Motor neuron (in vitro differentiated cells): ENCODE measurements at regions not wholly inside any gene's neighbourhood (a gene's known extent, or its start where the extent isn't known, plus 50 kb on each side); places are given as distances from the start of the nearest gene placed in this dataset.

Source experiments
- ATAC-seq, 8 experiments: fragments of 200-7000 bp; cut with Tn5 transposase; replicated peaks in 6 of 8; 2 replicates each; pipeline ENCODE4 v1.8.0; 2021; ENCODE audit warnings: mild to moderate bottlenecking in 8 of 8, moderate library complexity in 8 of 8
- H3K27ac ChIP-seq, 2 donors: fragments of 250-450 bp; sonication (Bioruptor Pico); 2 replicates each; pipeline ENCODE4 v1.9.0; 2021; ENCODE audit warnings: antibody characterized with exemption in 2 of 2, mild to moderate bottlenecking in 2 of 2, moderate library complexity in 1 of 2
- H3K4me1 ChIP-seq, 2 donors: fragments of 250-450 bp; sonication (Bioruptor Pico); replicated peaks in 1 of 2; 2 replicates each; pipeline ENCODE4 v1.6.1; 2021; ENCODE audit warnings: antibody characterized with exemption in 2 of 2, mild to moderate bottlenecking in 2 of 2, moderate library complexity in 1 of 2
- H3K4me3 ChIP-seq, 5 donors: fragments of 250-450 bp; sonication (Bioruptor Pico); 2 replicates each; pipeline ENCODE4 v1.9.0; 2021; ENCODE audit warnings: antibody characterized with exemption in 5 of 5, mild to moderate bottlenecking in 5 of 5, moderate library complexity in 4 of 5
- WGBS, 10 experiments: fragments of 450-650 bp; shearing (Covaris generic); methylation state at CpG; one replicate each; pipeline ENCODE4 v1.0.0; 2022; 5-methylcytosine and 5-hydroxymethylcytosine counted together
- in situ Hi-C, 9 experiments: fragments of 400-800 bp; cut with MboI; loops; one replicate each; pipeline ENCODE4 v1.15.0; 2021; ENCODE audit warnings: low sequenced_read_pairs in 9 of 9, low pct_unique_long_range_greater_than_20kb in 2 of 9; ENCODE audit not compliant: unreplicated experiment in 9 of 9

DNA sequence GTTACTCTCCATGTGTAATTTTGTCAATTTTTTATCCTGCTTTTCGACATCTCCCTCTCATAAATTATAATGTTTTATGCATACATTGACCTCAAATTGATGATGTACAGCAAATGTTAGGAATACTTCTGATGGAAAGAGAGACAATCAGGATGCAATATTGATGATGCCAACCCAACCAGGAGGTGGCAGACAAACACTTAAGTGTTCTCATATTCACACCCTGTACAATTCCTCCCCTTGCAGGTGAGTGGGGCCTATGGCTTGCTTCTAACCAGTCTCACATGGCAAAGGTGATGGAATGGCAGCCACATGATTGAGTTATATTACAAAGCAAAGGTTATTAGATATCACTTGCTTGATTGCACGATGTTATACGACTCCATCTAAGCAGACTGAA is 594.3 kb upstream of the REG3G start:
- Histone ChIP-seq H3K4me1 (no peaks in the 10 kb centered on the region), H3K27ac (no peak overlapping the region), H3K4me3 (no peak overlapping the region)
- peak in 1 of 8 experiments; percentile 40 for ATAC-seq
- WGBS, 10 experiments = 0 to 96% (median 16%) methylated on average over 1 to 3 of the region's 3 CpGs; no CpG with 5 or more reads in 3 of the 10 experiments
- in situ Hi-C loops = no loop called here

DNA sequence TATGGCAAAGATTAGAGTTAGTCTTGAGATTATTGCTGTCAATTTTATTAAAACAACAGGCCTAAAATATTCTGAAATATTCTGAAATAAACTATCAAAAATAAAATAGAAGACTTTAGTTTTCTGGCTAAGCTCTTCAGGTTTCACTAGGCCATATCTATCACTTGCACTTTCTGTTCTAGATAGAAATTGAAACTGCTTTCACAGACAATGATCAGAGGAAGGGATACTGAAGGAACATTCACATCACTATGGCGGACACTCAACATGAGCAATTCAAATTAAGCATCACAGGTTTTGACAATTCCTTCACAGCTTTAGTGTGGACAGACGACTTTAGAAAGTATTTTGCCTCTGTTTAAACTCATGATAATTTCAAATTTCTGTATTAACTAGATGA is 586.4 kb upstream of the REG3G start:
- H3K4me3 ChIP-seq = no peak overlapping the region
- no peak for ATAC-seq
- 0 to 100% (median 20%) methylated on average over 1 to 2 of the region's 2 CpGs; no CpG with 5 or more reads in 1 of the 10 experiments for WGBS, 10 experiments
- in situ Hi-C loops = no loop called here
- no peak overlapping the region for H3K27ac ChIP-seq
- no peaks in the 10 kb centered on the region for H3K4me1 ChIP-seq

DNA sequence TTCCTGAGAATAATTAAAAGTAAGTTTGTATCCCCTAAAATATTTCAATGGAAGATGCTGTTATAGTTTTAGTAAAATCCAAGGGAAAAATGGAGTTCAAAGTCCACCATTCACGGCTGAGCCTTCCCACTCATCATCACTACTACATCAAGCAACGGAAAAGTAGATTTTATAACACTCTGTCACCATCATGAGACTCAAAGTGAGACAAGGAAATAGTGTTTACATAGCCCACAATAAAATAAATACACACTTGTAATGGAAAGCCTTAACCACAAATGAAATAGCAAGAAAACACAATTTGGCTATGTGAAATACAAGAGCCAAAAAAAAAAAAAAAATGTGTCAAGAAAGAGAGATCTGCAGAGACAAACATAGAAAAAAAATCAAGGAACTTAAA is 569.9 kb upstream of the REG3G start:
- no peaks in the 10 kb centered on the region for H3K4me1 ChIP-seq
- WGBS, 10 experiments = 0 to 95% (median 69%) methylated on average over 1 to 2 of the region's 2 CpGs
- no peak overlapping the region for H3K27ac ChIP-seq
- in situ Hi-C loops = no loop called here
- ATAC-seq = no peak
- H3K4me3 ChIP-seq = no peak overlapping the region

DNA sequence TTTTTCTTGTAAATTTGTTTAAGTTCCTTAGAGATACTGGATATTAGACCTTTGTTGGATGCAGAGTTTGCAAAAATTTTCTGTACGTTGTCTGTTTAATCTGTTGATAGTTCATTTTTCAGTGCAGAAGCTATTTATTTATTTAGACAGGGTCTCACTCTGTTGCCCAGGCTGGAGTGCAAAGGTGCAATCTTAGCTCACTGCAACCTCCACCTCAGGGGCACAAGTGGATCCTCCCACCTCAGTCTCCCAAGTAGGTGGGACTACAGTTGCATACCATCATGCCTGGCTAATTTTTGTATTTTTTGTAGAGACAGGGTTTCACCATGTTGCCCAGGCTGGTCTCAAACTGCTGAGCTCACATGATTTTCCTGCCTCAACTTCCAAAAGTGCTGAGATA is 568.2 kb upstream of the REG3G start:
- Histone ChIP-seq H3K4me1 (no peaks in the 10 kb centered on the region), H3K27ac (no peak overlapping the region), H3K4me3 (no peak overlapping the region)
- in situ Hi-C loops = no loop called here
- 0 to 100% (median 78%) methylated on average over 1 of the region's 1 CpG; no CpG with 5 or more reads in 2 of the 10 experiments for WGBS, 10 experiments
- no peak for ATAC-seq

DNA sequence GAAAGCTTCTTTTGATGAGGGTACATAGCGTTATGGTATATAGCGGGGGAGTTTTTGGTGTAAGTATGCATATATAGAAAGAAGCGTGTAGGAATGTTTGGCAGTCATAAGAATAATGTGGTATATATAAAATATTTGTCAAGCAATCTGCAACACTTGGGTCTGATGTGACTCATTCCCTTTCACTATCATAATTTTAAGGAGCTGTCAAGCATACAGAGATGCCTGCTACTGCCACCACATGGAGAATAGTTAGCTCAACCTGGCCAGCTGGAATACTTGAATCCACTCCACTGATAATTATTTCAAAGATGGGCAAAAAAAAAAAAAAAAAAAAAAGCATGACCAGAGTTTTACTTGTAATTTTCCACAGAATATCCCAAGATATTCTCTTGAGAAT is 559.8 kb upstream of the REG3G start:
- H3K4me3 ChIP-seq = no peak overlapping the region
- H3K27ac ChIP-seq = no peak overlapping the region
- in situ Hi-C loops = no loop called here
- no peaks in the 10 kb centered on the region for H3K4me1 ChIP-seq
- ATAC-seq = no peak
- WGBS, 10 experiments = 0 to 100% (median 81%) methylated on average over 1 to 3 of the region's 3 CpGs

DNA sequence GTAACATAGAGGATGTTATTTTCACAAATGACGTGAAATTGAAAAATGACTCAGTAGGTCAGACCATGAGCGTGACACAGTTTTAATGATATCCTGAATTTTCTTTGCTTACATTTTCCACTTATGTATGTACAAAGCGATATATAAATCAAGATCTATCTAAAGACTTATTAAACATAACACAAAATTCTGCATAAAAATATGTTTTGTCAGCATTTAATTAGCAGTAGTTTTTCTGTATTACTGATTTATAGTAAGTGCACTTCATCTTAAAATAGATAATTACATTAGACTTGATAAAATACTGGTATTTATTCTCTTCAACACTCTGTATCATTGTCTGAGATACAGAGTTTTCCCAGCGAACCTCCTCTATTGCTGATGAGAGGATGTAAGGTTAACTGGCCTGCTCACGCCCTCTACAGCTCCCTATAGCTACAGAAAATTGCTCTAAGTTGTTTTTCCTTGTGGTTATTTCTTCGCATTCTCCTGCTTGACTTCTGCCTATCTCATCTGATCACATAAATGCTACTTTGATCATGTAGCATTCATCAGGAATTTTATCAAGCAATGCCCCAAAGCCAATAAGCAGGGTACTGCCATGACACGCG is 548.8 kb upstream of the REG3G start:
- in situ Hi-C loops = no loop called here
- no peak for ATAC-seq
- H3K27ac ChIP-seq = no peak overlapping the region
- WGBS, 10 experiments = 20 to 97% (median 85%) methylated on average over 1 to 8 of the region's 8 CpGs
- no peak overlapping the region for H3K4me3 ChIP-seq
- no peaks in the 10 kb centered on the region for H3K4me1 ChIP-seq

DNA sequence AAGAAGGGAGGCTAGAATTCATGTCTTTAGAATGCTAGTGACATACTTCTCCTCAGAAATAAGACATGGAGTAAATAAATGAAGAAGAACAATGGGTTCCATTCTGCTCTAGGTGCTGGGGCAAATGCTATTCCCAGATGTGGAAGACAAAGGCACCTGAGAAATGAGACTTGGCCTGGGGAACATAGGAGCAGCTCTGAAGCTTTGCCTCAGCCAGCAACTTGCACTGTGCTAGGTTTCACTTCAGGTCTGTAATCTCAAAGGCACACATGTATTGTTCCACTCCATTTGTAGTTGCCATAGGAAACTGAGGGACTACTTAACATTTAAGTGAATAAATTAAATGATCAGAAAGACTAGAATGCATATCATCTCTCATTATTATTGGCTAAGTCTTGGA is 538.9 kb upstream of the REG3G start:
- Histone ChIP-seq H3K4me1 (no peaks in the 10 kb centered on the region), H3K4me3 (no peak overlapping the region), H3K27ac (no peak overlapping the region)
- no peak for ATAC-seq
- in situ Hi-C loops = no loop called here

DNA sequence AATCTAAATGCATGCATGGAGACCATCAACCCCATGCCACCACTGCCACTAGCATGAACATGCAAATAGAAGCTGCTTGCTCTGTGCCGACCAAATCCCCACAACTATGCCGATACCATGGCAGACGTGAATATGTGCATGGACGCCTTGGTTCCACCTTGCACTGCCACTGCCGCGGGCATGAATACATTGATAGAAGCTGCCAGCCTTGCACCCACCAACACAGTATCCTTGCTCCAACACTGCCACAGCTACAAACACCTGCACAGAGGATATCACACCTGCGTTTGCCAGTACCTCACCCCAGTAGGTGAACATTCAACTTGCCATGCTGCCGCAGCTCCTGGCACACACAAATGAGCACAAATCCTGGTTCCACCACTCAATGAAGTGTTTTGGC is 527.4 kb upstream of the REG3G start:
- Histone ChIP-seq H3K4me3 (no peak overlapping the region), H3K27ac (no peak overlapping the region), H3K4me1 (no peaks in the 10 kb centered on the region)
- no peak for ATAC-seq
- 0 to 100% (median 83%) methylated on average over 1 to 4 of the region's 8 CpGs; no CpG with 5 or more reads in 1 of the 10 experiments for WGBS, 10 experiments
- in situ Hi-C loops = no loop called here

DNA sequence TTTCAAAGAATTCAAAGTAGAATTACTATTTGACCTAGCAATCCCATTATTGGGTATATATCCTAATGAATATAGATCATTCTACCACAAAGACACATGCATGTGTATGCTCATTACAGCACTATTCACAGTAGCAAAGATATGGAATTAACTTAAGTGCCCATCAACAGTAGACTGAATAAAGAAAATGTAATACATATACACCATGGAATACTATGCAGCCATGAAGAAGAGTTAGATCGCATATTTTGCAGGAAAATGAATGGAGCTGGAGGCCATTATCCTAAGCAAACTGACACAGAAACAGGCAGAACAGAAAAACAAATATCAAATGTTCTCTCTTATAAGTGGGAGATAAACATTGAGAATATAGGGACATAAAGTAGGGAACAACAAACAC is 519.2 kb upstream of the REG3G start:
- 0 to 100% (median 75%) methylated on average over 1 of the region's 1 CpG; no CpG with 5 or more reads in 1 of the 10 experiments for WGBS, 10 experiments
- Histone ChIP-seq H3K4me3 (no peak overlapping the region), H3K4me1 (peaks cover 0 to 5% of the 10 kb centered on the region in 2 donors), H3K27ac (no peak overlapping the region)
- in situ Hi-C loops = no loop called here
- ATAC-seq = no peak

DNA sequence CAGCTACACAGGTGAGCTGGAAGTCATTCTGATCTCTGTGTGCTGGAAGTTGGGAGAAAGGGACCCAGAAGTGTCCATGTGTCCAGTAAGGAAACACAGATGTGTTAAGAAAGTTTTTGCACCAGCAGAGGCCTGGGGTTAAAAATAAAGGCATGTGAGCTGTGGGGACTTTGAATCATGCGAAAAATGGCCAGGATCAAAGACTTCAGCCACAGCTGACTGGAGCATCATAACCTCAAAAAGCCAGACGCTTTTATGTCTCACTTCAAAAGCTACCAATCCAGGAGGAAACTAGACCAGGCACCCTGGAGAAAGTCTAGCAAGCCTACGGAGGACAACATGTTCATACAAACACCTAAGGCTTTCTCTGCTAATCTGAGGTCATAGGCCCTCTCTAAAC is 503.6 kb upstream of the REG3G start:
- 0 to 100% (median 83%) methylated on average over 1 to 3 of the region's 3 CpGs; no CpG with 5 or more reads in 3 of the 10 experiments for WGBS, 10 experiments
- in situ Hi-C loops = no loop called here
- ATAC-seq = no peak
- H3K4me1 ChIP-seq = no peaks in the 10 kb centered on the region
- H3K27ac ChIP-seq = no peak overlapping the region
- no peak overlapping the region for H3K4me3 ChIP-seq

DNA sequence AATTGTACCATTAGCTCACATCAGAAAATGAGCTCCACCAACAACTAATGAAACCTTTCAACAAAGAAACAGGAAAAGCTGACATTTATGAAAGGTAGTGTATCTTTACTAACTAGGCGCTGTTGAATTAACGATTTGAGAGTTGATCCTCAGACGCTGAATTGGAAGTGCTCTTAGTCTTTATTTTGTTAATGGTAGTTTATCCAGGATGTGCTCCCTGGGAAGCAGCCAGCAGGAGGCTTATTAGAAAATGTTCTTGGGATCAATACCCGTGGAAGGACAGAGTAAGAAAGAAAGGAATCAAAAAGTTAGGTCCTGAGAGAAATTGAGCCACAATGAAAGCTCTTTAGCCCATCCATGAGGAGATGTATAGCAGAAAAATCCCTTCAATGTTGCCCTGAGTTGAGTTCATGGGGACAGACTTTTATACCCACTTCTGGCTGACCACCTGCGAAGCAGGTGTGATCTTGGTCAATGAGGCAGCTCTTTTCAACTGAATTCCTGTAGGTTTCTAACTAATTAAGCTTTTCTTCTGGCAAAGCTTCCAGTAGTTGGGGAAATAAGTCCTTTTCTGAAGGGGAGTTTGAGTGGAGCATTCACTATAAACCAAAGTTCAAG is 492.6 kb upstream of the REG3G start:
- in situ Hi-C loops = no loop called here
- no peak for ATAC-seq
- Histone ChIP-seq H3K27ac (no peak overlapping the region), H3K4me1 (peaks cover 6 to 12% of the 10 kb centered on the region in 2 donors), H3K4me3 (no peak overlapping the region)
- 7 to 83% (median 35%) methylated on average over 1 to 5 of the region's 5 CpGs for WGBS, 10 experiments

DNA sequence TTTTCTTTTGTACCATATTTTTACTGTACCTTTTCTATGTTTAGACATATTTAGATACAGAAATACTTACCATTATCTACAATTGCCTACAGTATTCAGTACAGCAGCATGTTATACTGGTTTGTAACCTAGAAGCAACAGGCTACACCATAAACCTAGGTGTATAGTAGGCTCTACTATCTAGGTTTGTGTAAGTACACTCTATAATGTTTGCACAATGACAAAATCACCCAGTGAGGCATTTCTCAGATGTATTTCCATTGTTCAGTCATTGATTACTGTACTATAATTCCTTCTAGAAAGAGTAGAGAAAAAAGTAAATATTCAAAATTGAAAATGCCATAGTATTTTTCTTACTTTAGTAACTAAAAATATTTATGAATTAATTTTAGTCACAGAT is 490.1 kb upstream of the REG3G start:
- H3K27ac ChIP-seq = no peak overlapping the region
- ATAC-seq = no peak
- in situ Hi-C loops = no loop called here
- no peak overlapping the region for H3K4me3 ChIP-seq
- H3K4me1 ChIP-seq = peaks cover 6 to 12% of the 10 kb centered on the region in 2 donors

DNA sequence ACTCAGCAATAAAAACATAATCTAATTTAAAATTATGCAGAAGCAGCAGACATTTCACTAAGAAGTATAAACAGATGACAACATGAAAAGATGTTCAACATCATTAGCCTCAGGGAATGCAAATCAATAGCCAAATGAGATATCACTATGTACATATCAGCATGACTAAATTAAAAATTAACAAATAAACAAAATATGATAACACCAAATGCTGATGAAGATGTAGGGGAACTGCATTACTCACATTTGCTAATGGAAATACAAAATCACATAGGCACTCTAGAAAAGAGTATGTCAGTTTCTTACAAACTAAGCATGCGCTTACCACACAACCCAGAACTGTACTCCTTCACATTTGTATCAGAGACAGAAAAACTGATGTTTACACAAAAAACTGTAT is 487.2 kb upstream of the REG3G start:
- in situ Hi-C loops = no loop called here
- H3K4me1 ChIP-seq = no peaks in the 10 kb centered on the region
- H3K4me3 ChIP-seq = no peak overlapping the region
- H3K27ac ChIP-seq = no peak overlapping the region
- ATAC-seq = peak in 1 of 8 experiments; percentile 76
- WGBS, 10 experiments = 60 to 100% (median 100%) methylated on average over 1 of the region's 1 CpG; no CpG with 5 or more reads in 3 of the 10 experiments

DNA sequence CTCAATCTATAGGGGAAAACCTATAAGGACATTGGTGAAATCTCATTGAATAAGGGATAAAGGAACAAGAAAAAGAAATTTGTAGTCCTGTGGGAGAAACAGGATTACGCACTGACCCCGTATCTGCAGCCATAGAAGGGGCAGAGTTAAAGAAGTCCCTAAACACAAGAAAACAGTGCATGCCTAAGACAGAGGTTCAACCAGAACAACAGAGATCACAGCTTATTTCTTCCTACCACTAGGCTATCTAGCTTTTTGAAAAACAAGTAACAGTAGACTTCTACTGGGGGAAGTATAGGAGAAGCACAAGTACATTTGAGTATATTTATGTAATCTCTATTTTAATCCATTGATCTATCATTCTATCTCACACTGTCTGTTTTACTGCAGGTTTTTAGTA is 485.2 kb upstream of the REG3G start:
- ATAC-seq = no peak
- in situ Hi-C loops = no loop called here
- H3K4me3 ChIP-seq = no peak overlapping the region
- H3K4me1 ChIP-seq = no peaks in the 10 kb centered on the region
- no peak overlapping the region for H3K27ac ChIP-seq
- WGBS, 10 experiments = 0 to 81% (median 30%) methylated on average over 2 of the region's 2 CpGs; no CpG with 5 or more reads in 4 of the 10 experiments
